ENCODE measurements at regions not wholly inside any gene's neighbourhood (a gene's known extent, or its start where the extent isn't known, plus 50 kb on each side); places are given as distances from the start of the nearest gene placed in this dataset.

GRCh38 chr14:56995010-56995409 is 184.7 kb upstream of the OTX2 start:
- H3K56ac ChIP-seq (ENCODE audit: insufficient read length, low read depth, low read length), result no peak overlapping the region
- Mint-ChIP-seq H3K4me3 (no peak overlapping the region), H3K36me3 (ENCODE audit: insufficient read depth in 1 of 3, low read depth in 3 of 3) (peaks cover 0 to 4% (median 4%) of the 10 kb centered on the region in 3 experiments; a peak in 3 of 7 replicates)

More at GRCh38 chr14:56995010-56995409, 184.7 kb upstream of the OTX2 start:
- Histone ChIP-seq H3K4me2 (ENCODE audit: insufficient read depth, insufficient read length, low read length) (no peak overlapping the region), H3K4me1 (ENCODE audit: insufficient read depth, low read length) (peaks cover 6% of the 10 kb centered on the region), H2BK12ac (ENCODE audit: insufficient read length, low read depth, low read length) (no peak overlapping the region), H3K79me1 (ENCODE audit: insufficient read depth, low read depth, low read length, poor library complexity, severe bottlenecking) (no peaks in the 10 kb centered on the region), H2BK120ac (ENCODE audit: low read depth, low read length, poor library complexity, severe bottlenecking) (no peak overlapping the region), H3K9me3 (ENCODE audit: control insufficient read depth, low read depth, low read length) (no peaks in the 10 kb centered on the region), H3T11ph (ENCODE audit: low read length) (no peak overlapping the region), H3K9ac (ENCODE audit: extremely low read depth, insufficient read length, low read length) (no peak overlapping the region), H3K27me3 (ENCODE audit: insufficient read depth, low read length) (no peaks in the 10 kb centered on the region; the same call in 1 of the 2 replicates), H3K14ac (ENCODE audit: insufficient read depth, low read length) (no peak overlapping the region), H3K4ac (ENCODE audit: low read depth, low read length) (no peak overlapping the region), H2AFZ (ENCODE audit: low read length) (no peak overlapping the region), H3K79me2 (ENCODE audit: insufficient read depth, low read length) (no peaks in the 10 kb centered on the region), H4K5ac (ENCODE audit: insufficient read length, low read depth, low read length) (no peak overlapping the region), H2BK20ac (ENCODE audit: low read depth, low read length, poor library complexity, severe bottlenecking) (no peak overlapping the region), H2BK5ac (ENCODE audit: insufficient read length, low read length) (no peak overlapping the region), H4K20me1 (ENCODE audit: control insufficient read depth, insufficient read depth, insufficient read length) (no peaks in the 10 kb centered on the region), H3K27ac (ENCODE audit: insufficient read length, low read depth, low read length) (no peak overlapping the region), H3K23me2 (ENCODE audit: insufficient read length, low read depth, low read length, poor library complexity, severe bottlenecking) (no peaks in the 10 kb centered on the region), H3K23ac (ENCODE audit: insufficient read length, low read depth, low read length) (no peak overlapping the region), H4K8ac (replicated peaks; ENCODE audit: insufficient read length, low read depth, low read length) (no peak overlapping the region), H4K91ac (ENCODE audit: insufficient read length, low read depth, low read length) (no peak overlapping the region), H2BK15ac (ENCODE audit: low read depth, low read length) (no peak overlapping the region), H3K18ac (ENCODE audit: insufficient read length, low read depth, low read length) (no peak overlapping the region), H2AK5ac (ENCODE audit: insufficient read length, low read length) (no peak overlapping the region)
- TF ChIP-seq CTCF (conservative IDR thresholded peaks at IDR 0.05), result no peak
- H3K4me1 Mint-ChIP-seq, result peaks cover 33 to 38% of the 10 kb centered on the region in 2 experiments
- H3K27ac Mint-ChIP-seq, result no peak overlapping the region
- WGBS (ENCODE audit: extremely low coverage, insufficient read length, low lambda C conversion rate), result no CpG with 5 or more reads among the region's 2 CpGs
- H3K27me3 Mint-ChIP-seq (ENCODE audit: low read depth), result no peaks in the 10 kb centered on the region; the same call in 1 of the 2 replicates
- no peak for DNase-seq
- peaks cover 5 to 8% of the 10 kb centered on the region in 2 experiments; a peak in 4 of 5 replicates for H3K9me3 Mint-ChIP-seq

Measured in H9 (cell line).